GM21447 (cell line): ENCODE measurements at regions not wholly inside any gene's neighbourhood (a gene's known extent, or its start where the extent isn't known, plus 50 kb on each side); places are given as distances from the start of the nearest gene placed in this dataset.
"Not testable (repeated sequence)": the region's sequence is repeated elsewhere in the genome, so short reads cannot be mapped to it uniquely, and the experiment has no call there.

Source experiments
- ATAC-seq: cut with Tn5 transposase; IDR thresholded peaks from one replicate; pipeline ENCODE4 v1.9.1; 2021; ENCODE audit not compliant: unreplicated experiment

GRCh38 chr12:38016602-38017001 is 300.0 kb upstream of the ALG10B start:
- no peak for ATAC-seq

- ATAC-seq = no peak
Measured at GRCh38 chr12:38025916-38026315, 290.7 kb upstream of the ALG10B start.

DNA sequence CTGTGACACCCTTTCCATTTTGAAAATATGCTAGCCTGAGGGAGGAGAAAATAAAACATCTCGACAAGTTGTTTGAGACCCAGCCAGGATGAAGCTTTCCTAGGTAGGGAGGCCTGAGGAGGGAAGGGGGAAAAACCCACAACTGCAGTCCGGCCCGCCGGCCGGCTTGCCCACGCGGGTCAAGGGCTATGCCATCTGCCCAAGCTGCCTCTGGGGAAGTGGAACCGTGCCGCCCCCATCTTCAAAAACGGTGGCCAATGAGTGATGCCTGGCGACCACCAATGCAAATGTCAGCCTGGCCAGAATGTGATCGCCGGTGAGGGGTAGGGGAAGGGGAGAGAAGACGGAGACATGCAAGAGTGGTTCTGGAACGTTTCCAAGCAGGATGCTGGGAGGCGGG is 263.5 kb upstream of the ALG10B start:
- no peak for ATAC-seq

DNA sequence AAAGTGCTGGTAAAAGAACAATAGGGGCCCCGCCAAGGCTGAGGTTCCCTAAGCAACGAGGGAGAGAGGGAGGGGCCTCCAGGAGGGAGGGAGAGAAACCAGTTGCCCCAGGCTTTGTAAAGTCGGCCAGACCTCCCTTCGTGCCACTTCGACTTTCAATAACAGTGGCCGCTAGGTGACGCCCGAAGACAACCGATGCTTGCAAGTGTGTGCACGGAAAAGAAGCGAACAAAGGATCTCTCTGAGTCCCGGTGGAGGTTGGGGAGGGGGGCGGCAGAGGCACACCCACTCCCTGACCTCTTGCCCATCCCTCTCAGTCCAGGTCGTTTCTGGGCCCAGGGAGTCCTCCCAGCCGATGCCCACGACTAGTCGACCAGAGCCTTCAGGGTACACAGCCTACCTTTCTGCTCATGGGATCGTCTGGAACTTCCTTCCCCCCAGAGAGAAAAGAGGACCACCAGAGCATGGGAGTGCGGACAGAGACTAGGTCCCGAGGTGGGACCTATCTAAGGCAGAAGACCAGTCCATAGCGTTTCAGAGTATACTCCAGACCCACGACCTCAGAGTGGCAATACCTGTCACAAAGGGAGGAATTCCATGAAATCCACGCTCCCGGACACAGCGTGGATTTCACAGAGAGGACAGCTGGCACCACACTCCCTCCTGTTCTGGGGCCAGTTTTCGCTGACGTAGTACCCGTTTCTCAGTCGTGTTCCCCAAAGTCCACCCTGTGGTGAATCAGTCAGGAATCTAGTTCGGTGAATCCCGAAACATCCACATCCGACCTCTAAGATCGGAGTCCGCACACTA is 262.7 kb upstream of the ALG10B start:
- no peak for ATAC-seq

GRCh38 chr12:38056701-38057689 is 259.6 kb upstream of the ALG10B start:
- no peak for ATAC-seq

DNA sequence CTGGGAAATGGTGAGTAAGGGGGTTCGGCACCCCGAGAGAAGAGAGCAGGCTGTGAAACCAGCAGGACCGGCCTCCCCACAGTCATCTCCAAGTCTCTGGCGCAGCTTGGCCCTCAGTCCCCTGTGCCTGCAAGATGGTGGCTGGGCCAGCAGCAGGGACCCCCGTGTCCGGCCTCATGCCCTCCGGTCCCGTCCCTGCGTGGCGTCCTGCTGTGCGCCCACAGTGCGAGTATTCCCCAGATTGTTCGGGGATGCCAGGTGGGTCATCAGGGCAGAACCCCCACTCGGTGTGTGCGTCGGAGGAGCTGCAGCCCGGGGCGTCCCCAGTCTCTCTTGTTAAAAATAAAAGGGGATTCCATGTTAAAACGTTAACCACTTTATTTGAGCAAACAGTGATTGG is 216.9 kb upstream of the ALG10B start:
- no peak for ATAC-seq

GRCh38 chr12:38101753-38102152 is 214.8 kb upstream of the ALG10B start:
- ATAC-seq = no peak

- ATAC-seq = no peak
Measured at GRCh38 chr12:38102197-38102596, 214.4 kb upstream of the ALG10B start.

GRCh38 chr12:38110026-38110699 is 206.4 kb upstream of the ALG10B start:
- ATAC-seq = no peak

DNA sequence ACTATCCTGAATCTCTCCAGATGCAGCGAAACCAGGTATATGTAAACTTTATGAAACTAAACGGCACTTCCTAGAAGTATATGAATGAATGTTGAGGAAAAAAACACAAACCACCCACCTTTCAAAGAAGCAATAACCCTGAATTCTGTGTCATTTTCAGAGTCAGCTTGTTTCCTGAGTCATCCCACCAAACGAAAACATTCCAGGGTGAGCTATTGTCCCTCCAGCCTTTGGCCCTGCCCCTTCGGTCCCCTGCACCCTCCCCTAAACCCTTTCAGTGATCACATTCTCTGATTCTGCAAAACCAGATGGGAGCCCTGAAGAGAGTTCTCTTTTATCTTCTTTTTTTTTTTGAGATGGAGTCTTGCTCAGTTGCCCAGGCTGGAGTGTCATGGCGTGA is 202.6 kb upstream of the ALG10B start:
- ATAC-seq = no peak

GRCh38 chr12:38116968-38117367 is 199.6 kb upstream of the ALG10B start:
- ATAC-seq = no peak

DNA sequence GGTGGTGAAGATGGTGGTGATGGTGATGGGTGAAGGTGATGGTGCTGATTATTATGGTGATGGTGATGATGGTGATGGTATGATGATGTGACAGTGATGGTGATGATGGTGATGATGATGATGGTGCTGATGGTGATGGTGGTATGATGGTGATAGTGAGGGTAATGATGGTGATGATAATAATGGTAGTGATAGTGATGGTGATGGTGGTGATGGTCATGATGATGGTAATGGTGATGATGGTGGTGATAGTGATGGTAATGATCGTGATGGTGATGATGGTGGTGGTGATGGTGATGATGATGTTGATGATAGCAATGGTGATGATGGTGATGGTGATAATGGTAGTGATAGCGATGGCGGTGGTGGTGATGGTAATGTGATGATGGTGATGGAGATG is 197.9 kb upstream of the ALG10B start:
- ATAC-seq = no peak

- no peak for ATAC-seq
Measured at GRCh38 chr12:38120438-38120837, 196.1 kb upstream of the ALG10B start.

GRCh38 chr12:38123028-38123427 is 193.5 kb upstream of the ALG10B start:
- ATAC-seq = not testable (repeated sequence)

GRCh38 chr12:38123566-38124246 is 192.9 kb upstream of the ALG10B start:
- no peak for ATAC-seq

GRCh38 chr12:38124247-38125012 is 192.1 kb upstream of the ALG10B start:
- no peak for ATAC-seq

GRCh38 chr12:38132139-38132538 is 184.4 kb upstream of the ALG10B start:
- no peak for ATAC-seq

- ATAC-seq = no peak
Measured at GRCh38 chr12:38137287-38137686, 179.3 kb upstream of the ALG10B start.

DNA sequence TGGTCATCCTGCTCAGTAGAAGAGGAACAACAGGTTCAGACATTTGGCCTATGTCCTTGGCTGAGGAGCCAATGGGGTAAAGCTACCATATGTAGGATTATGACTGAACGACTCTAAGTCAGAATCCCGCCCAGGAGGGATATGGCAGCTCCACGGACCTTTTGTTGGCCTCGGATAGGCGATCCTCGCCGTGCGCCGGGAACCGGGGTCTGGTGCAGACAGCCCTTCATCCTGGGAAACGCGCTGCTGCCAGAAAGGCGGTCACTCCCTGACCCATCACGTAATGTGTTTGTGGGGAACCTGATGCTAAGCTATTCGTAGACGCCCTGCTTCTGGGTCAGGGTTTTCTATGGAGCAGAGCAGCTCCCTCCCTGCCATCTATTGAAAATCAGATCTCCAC is 178.9 kb upstream of the ALG10B start:
- no peak for ATAC-seq
